Vagina (tissue), 2 donors: ENCODE measurements at regions not wholly inside any gene's neighbourhood (a gene's known extent, or its start where the extent isn't known, plus 50 kb on each side); places are given as distances from the start of the nearest gene placed in this dataset.

Experiments
- DNase-seq, 2 donors: peaks; one replicate each; pipeline ENCODE4 v3.0.0-alpha.2; 2017; ENCODE audit errors: extremely low spot score in 2 of 2
- H3K27ac ChIP-seq: fragments of 200-600 bp; sonication (generic); one replicate; pipeline ENCODE4 v1.5.1; 2019
- H3K27me3 ChIP-seq: fragments of 200-600 bp; sonication (generic); one replicate; pipeline ENCODE4 v1.5.1; 2019
- H3K36me3 ChIP-seq, 2 donors: fragments of 200-600 bp; sonication (generic); one replicate each; pipeline ENCODE4 v1.5.1; 2017 to 2019
- H3K4me1 ChIP-seq: fragments of 200-600 bp; sonication (generic); one replicate; pipeline ENCODE4 v1.5.1; 2019
- H3K4me3 ChIP-seq, 2 donors: fragments of 200-600 bp; sonication (generic); 1 replicate in 1 of 2; 2 replicates in 1 of 2; pipeline ENCODE4 v1.5.1; 2016 to 2019
- H3K9me3 ChIP-seq: fragments of 200-600 bp; sonication (generic); one replicate; pipeline ENCODE4 v1.5.1; 2019
- POLR2A ChIP-seq, 2 donors: fragments of 450-650 bp; IDR thresholded peaks; one replicate each; pipeline ENCODE4 v1.6.1; 2017; ENCODE audit warnings: antibody characterized with exemption in 2 of 2, mild to moderate bottlenecking in 2 of 2, moderate library complexity in 2 of 2
- POLR2AphosphoS5 ChIP-seq, 2 donors: sonication (generic); formaldehyde crosslinking; IDR thresholded peaks; one replicate each; pipeline ENCODE4 v1.9.0; 2017; ENCODE audit warnings: antibody characterized with exemption in 2 of 2, mild to moderate bottlenecking in 2 of 2, low read depth in 1 of 2; ENCODE audit not compliant: insufficient read depth in 1 of 2
- intact Hi-C: fragments of 100-400 bp; cut with DNase I; formaldehyde crosslinking; loops from one replicate; pipeline ENCODE4 v1.15.1; 2023
- TF ChIP-seq, protein P1 (sequence below), 3 experiments: fragments of 450-650 bp in 2 of 3; fragments of 200-600 bp in 1 of 3; sonication (generic) in 1 of 3; IDR thresholded peaks; one replicate each; pipeline ENCODE4 v1.5.1; 2017 to 2019; ENCODE audit warnings: antibody characterized with exemption in 3 of 3, mild to moderate bottlenecking in 2 of 3, moderate library complexity in 2 of 3

DNA sequence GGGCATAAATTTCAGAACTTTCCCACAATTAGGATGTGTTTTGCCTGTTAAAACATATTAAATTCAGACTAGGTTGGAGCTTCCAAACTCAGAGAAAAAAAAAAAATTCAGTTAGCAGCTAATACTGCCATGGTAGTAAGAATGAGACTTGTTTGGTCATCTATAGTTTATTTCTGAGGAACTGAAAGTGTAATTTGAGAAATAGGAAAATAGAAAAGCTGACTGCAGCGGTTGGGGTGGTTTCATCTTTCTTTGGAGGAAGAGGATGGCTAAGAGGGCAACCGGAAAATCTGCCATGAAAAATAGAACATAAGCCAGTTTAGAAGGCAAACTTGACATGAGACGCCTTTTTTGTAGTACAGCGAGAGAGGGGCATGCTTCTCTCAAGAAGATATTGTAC, 371.2 kb upstream of the ROBO2 start:
- Histone ChIP-seq H3K27ac (no peak overlapping the region), H3K27me3 (no peaks in the 10 kb centered on the region), H3K9me3 (no peaks in the 10 kb centered on the region), H3K36me3 (no peaks in the 10 kb centered on the region), H3K4me3 (no peak overlapping the region), H3K4me1 (no peaks in the 10 kb centered on the region)
- intact Hi-C loops: no loop called here
- TF ChIP-seq POLR2A (IDR thresholded peaks at IDR 0.05) (no peak), POLR2AphosphoS5 (IDR thresholded peaks at IDR 0.05; ENCODE audit: insufficient read depth in 1 of 2, low read depth in 1 of 2) (no peak)
- TF ChIP-seq, protein P1, sequence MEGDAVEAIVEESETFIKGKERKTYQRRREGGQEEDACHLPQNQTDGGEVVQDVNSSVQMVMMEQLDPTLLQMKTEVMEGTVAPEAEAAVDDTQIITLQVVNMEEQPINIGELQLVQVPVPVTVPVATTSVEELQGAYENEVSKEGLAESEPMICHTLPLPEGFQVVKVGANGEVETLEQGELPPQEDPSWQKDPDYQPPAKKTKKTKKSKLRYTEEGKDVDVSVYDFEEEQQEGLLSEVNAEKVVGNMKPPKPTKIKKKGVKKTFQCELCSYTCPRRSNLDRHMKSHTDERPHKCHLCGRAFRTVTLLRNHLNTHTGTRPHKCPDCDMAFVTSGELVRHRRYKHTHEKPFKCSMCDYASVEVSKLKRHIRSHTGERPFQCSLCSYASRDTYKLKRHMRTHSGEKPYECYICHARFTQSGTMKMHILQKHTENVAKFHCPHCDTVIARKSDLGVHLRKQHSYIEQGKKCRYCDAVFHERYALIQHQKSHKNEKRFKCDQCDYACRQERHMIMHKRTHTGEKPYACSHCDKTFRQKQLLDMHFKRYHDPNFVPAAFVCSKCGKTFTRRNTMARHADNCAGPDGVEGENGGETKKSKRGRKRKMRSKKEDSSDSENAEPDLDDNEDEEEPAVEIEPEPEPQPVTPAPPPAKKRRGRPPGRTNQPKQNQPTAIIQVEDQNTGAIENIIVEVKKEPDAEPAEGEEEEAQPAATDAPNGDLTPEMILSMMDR (IDR thresholded peaks at IDR 0.05): no peak
- DNase-seq: no peak

DNA sequence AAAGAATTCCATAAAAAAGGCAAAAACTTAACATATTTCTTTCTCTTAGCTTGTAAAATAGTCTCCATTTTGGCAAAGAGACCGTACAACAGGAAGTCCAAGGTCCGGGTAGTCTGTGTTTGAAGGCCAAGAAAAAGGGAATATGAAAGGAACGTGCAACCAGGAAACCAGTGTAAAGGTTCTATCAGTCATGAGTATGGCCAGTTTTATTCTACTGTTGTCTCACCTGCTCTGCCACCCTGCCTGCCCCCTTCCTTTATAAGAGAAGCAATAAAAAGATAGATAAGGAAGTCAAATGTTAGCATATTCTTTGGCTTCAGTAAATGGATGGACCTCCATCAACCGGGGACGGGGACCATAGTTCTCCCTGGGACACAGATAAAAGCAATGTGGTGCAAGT, 370.6 kb upstream of the ROBO2 start:
- H3K36me3 ChIP-seq: no peaks in the 10 kb centered on the region
- no peak overlapping the region for H3K27ac ChIP-seq
- no peak for DNase-seq
- TF ChIP-seq POLR2A (IDR thresholded peaks at IDR 0.05) (no peak), POLR2AphosphoS5 (IDR thresholded peaks at IDR 0.05; ENCODE audit: insufficient read depth in 1 of 2, low read depth in 1 of 2) (no peak)
- TF ChIP-seq, protein P1 (IDR thresholded peaks at IDR 0.05): no peak
- H3K4me1 ChIP-seq: no peaks in the 10 kb centered on the region
- no peaks in the 10 kb centered on the region for H3K9me3 ChIP-seq
- H3K27me3 ChIP-seq: no peaks in the 10 kb centered on the region
- no peak overlapping the region for H3K4me3 ChIP-seq
- intact Hi-C loops: no loop called here

DNA sequence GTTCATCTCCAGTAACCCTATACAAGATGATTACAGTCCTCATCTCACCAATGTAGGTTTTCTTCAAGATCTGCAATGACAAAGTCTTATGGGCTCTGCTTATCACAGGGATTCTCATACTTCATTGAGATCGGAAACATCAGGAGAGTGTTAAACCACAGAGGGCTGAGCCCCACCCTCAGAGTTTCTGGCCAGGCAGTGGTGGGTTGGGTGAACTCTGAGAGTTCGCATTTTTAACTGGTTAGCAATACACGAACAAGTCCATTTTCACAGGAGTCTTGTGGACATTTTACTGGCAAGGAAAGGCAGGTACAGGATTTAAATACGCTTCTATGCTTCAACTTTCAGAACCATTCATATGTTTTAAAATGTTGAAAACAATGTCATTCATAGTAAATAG, 366.7 kb upstream of the ROBO2 start:
- TF ChIP-seq POLR2A (IDR thresholded peaks at IDR 0.05): no peak
- TF ChIP-seq, protein P1 (IDR thresholded peaks at IDR 0.05): no peak
- no peak overlapping the region for H3K27ac ChIP-seq
- H3K27me3 ChIP-seq: no peaks in the 10 kb centered on the region
- no peaks in the 10 kb centered on the region for H3K4me1 ChIP-seq
- no peaks in the 10 kb centered on the region for H3K9me3 ChIP-seq
- no peak overlapping the region for H3K4me3 ChIP-seq
- no peaks in the 10 kb centered on the region for H3K36me3 ChIP-seq
- no peak for DNase-seq
- intact Hi-C loops: no loop called here

DNA sequence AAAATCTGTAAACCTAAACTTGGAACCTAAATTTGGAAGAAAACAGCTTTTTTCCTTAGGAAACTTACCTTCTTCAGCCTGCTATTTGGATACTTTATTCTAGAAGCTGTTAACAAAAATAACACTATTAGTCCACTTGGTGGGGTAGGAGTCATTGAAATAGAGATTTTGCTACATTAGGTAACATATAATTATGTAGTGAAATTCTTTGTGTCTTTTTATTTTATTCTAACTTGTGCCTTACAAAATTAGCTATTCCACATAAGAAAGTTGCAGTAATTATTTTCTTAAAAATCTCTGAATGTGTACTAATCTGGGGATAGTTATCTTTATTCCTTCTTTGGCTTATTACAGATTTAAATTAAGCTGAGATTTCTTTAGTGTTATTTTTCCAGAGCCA, 360.4 kb upstream of the ROBO2 start:
- TF ChIP-seq POLR2AphosphoS5 (IDR thresholded peaks at IDR 0.05; ENCODE audit: insufficient read depth in 1 of 2, low read depth in 1 of 2): no peak
- TF ChIP-seq, protein P1 (IDR thresholded peaks at IDR 0.05): no peak
- no peak for TF ChIP-seq POLR2A (IDR thresholded peaks at IDR 0.05)
- no peaks in the 10 kb centered on the region for H3K36me3 ChIP-seq
- DNase-seq: no peak
- no peaks in the 10 kb centered on the region for H3K4me1 ChIP-seq
- no peak overlapping the region for H3K4me3 ChIP-seq
- H3K27ac ChIP-seq: no peak overlapping the region
- no peaks in the 10 kb centered on the region for H3K9me3 ChIP-seq
- intact Hi-C loops: no loop called here
- no peaks in the 10 kb centered on the region for H3K27me3 ChIP-seq

DNA sequence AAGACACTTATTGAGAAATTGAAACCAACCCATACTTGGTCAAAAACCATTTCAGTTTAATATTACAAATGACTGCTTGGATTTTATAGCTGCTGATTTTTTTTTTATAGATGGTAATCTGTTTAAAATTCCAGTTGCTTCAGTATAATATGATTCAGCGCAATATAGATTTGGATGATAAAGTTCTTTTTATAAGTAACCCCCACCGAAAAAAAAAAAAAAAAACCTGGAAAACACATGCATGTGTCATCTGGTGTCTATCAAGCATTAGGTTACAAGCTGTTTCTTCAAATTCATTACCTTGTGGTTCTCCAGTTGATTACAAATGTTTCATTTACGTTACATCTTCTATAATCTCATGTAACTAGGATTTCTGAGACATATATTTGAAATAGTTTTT, 356.6 kb upstream of the ROBO2 start:
- H3K36me3 ChIP-seq: no peaks in the 10 kb centered on the region
- no peaks in the 10 kb centered on the region for H3K27me3 ChIP-seq
- H3K27ac ChIP-seq: no peak overlapping the region
- no peaks in the 10 kb centered on the region for H3K4me1 ChIP-seq
- no peaks in the 10 kb centered on the region for H3K9me3 ChIP-seq
- TF ChIP-seq, protein P1 (IDR thresholded peaks at IDR 0.05): no peak
- no peak for TF ChIP-seq POLR2AphosphoS5 (IDR thresholded peaks at IDR 0.05; ENCODE audit: insufficient read depth in 1 of 2, low read depth in 1 of 2)
- no peak for TF ChIP-seq POLR2A (IDR thresholded peaks at IDR 0.05)
- no peak overlapping the region for H3K4me3 ChIP-seq
- intact Hi-C loops: no loop called here
- DNase-seq: no peak
